HS-5 (cell line): ENCODE measurements at regions not wholly inside any gene's neighbourhood (a gene's known extent, or its start where the extent isn't known, plus 50 kb on each side); places are given as distances from the start of the nearest gene placed in this dataset.
A peak's percentile ranks its signal among the peaks of the same experiment; 100 is the strongest.
"Not testable (repeated sequence)": the region's sequence is repeated elsewhere in the genome, so short reads cannot be mapped to it uniquely, and the experiment has no call there.

Experiments used
- DNase-seq: peaks from one replicate; pipeline ENCODE4 v3.0.0-alpha.2; 2012; ENCODE audit warnings: low read depth

GRCh38 chr1:817071-817599 is 106.6 kb upstream of the SAMD11 start:
- peak; percentile 72 for DNase-seq

GRCh38 chr1:817658-818617 is 105.8 kb upstream of the SAMD11 start:
- not testable (repeated sequence) for DNase-seq

- no peak for DNase-seq
Observed at GRCh38 chr1:818618-819291, 105.0 kb upstream of the SAMD11 start.

GRCh38 chr1:820962-821361 is 102.8 kb upstream of the SAMD11 start:
- DNase-seq = no peak

- DNase-seq = not testable (repeated sequence)
Observed at GRCh38 chr1:826808-827207, 96.9 kb upstream of the SAMD11 start.

- DNase-seq = peak; percentile 55
Observed at GRCh38 chr1:827211-828063, 96.3 kb upstream of the SAMD11 start.

- not testable (repeated sequence) for DNase-seq
Observed at GRCh38 chr1:829324-829723, 94.4 kb upstream of the SAMD11 start.

GRCh38 chr1:829932-830331 is 93.8 kb upstream of the SAMD11 start:
- not testable (repeated sequence) for DNase-seq

GRCh38 chr1:830750-831149 is 93.0 kb upstream of the SAMD11 start:
- DNase-seq = not testable (repeated sequence)

- DNase-seq = no peak
Observed at GRCh38 chr1:831522-831921, 92.2 kb upstream of the SAMD11 start.

GRCh38 chr1:832136-832535 is 91.6 kb upstream of the SAMD11 start:
- no peak for DNase-seq

GRCh38 chr1:833226-833625 is 90.5 kb upstream of the SAMD11 start:
- DNase-seq = not testable (repeated sequence)

GRCh38 chr1:835509-835908 is 88.2 kb upstream of the SAMD11 start:
- not testable (repeated sequence) for DNase-seq

- not testable (repeated sequence) for DNase-seq
Observed at GRCh38 chr1:837601-838000, 86.1 kb upstream of the SAMD11 start.

- DNase-seq = not testable (repeated sequence)
Observed at GRCh38 chr1:838291-838690, 85.4 kb upstream of the SAMD11 start.

- DNase-seq = not testable (repeated sequence)
Observed at GRCh38 chr1:840592-840991, 83.1 kb upstream of the SAMD11 start.

- DNase-seq = not testable (repeated sequence)
Observed at GRCh38 chr1:841671-842425, 81.9 kb upstream of the SAMD11 start.

GRCh38 chr1:842799-843198 is 80.9 kb upstream of the SAMD11 start:
- DNase-seq = not testable (repeated sequence)

GRCh38 chr1:843946-844345 is 79.8 kb upstream of the SAMD11 start:
- DNase-seq = not testable (repeated sequence)

- no peak for DNase-seq
Observed at GRCh38 chr1:844472-845026, 79.2 kb upstream of the SAMD11 start.

- not testable (repeated sequence) for DNase-seq
Observed at GRCh38 chr1:845641-846040, 78.1 kb upstream of the SAMD11 start.
